ENCODE measurements at regions not wholly inside any gene's neighbourhood (a gene's known extent, or its start where the extent isn't known, plus 50 kb on each side); places are given as distances from the start of the nearest gene placed in this dataset.

GRCh38 chr21:15195768-15196167 is 131.0 kb upstream of the NRIP1 start:
- no peak for TF ChIP-seq CTCF (IDR thresholded peaks at IDR 0.05)
- TF ChIP-seq POLR2A (IDR thresholded peaks at IDR 0.05) = no peak
- TF ChIP-seq POLR2AphosphoS5 (IDR thresholded peaks at IDR 0.05) = no peak

Data from prostate gland (tissue), 2 donors.